ENCODE measurements at regions not wholly inside any gene's neighbourhood (a gene's known extent, or its start where the extent isn't known, plus 50 kb on each side); places are given as distances from the start of the nearest gene placed in this dataset.

DNA sequence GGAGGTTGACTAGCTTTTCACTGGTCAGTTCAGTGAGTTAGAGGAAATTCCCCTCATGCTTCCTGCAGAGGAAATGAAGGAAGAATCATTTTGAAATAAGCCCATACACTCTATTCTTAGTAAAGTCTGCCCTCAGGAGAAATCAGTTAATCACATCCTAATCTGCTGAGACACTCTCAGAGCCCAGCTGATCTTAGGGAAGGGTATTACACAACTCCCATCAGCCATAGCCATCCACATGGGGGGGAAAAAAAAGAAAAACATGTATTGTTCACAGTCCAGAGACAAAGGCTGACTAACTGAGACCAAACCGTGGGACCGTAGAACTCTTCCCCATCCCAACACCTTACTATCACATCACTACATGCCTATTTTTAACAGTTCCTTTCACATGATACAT, 722.3 kb downstream of the CDH8 start:
- intact Hi-C loops (cut with DNase I; ENCODE audit: low total_unique reads) = no loop called here
- 84 to 94% methylated on average over 2 of the region's 2 CpGs for WGBS, 2 donors
- H3K9me3 ChIP-seq = no peaks in the 10 kb centered on the region
- no peaks in the 10 kb centered on the region for H3K4me1 ChIP-seq
- DNase-seq = no peak
- TF ChIP-seq POLR2A (IDR thresholded peaks at IDR 0.05) = no peak
- TF ChIP-seq, protein P1, sequence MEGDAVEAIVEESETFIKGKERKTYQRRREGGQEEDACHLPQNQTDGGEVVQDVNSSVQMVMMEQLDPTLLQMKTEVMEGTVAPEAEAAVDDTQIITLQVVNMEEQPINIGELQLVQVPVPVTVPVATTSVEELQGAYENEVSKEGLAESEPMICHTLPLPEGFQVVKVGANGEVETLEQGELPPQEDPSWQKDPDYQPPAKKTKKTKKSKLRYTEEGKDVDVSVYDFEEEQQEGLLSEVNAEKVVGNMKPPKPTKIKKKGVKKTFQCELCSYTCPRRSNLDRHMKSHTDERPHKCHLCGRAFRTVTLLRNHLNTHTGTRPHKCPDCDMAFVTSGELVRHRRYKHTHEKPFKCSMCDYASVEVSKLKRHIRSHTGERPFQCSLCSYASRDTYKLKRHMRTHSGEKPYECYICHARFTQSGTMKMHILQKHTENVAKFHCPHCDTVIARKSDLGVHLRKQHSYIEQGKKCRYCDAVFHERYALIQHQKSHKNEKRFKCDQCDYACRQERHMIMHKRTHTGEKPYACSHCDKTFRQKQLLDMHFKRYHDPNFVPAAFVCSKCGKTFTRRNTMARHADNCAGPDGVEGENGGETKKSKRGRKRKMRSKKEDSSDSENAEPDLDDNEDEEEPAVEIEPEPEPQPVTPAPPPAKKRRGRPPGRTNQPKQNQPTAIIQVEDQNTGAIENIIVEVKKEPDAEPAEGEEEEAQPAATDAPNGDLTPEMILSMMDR (IDR thresholded peaks at IDR 0.05) = no peak
- H3K4me3 ChIP-seq = no peak overlapping the region
- no peaks in the 10 kb centered on the region for H3K36me3 ChIP-seq (ENCODE audit: low read depth, missing control alignments)
- H3K27me3 ChIP-seq = no peaks in the 10 kb centered on the region
- H3K27ac ChIP-seq = no peak overlapping the region

DNA sequence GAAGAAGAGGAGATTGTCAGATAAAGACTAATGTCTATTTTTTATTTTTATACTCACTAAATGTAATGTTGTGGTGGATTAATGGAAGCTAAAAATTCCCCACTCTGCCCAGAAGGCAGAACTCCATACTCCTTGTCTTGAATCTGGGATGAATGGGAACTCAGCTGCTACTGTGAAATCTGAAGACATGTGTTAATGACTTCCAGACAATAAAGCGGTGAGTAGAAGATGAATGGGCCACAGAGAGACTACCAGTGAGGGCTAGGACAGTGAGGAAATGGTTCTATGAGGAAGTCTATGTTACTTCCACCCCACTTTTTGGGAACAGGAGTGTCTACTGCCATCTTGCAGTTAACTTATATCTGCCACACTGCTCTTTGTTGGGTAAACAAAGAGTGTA, 726.9 kb downstream of the CDH8 start:
- no peaks in the 10 kb centered on the region for H3K27me3 ChIP-seq
- H3K36me3 ChIP-seq (ENCODE audit: low read depth, missing control alignments) = no peaks in the 10 kb centered on the region
- WGBS, 2 donors = 97 to 100% methylated on average over 1 of the region's 1 CpG
- no peak overlapping the region for H3K4me3 ChIP-seq
- H3K27ac ChIP-seq = no peak overlapping the region
- no peak for TF ChIP-seq POLR2A (IDR thresholded peaks at IDR 0.05)
- TF ChIP-seq, protein P1 (IDR thresholded peaks at IDR 0.05) = no peak
- H3K9me3 ChIP-seq = no peaks in the 10 kb centered on the region
- intact Hi-C loops (cut with DNase I; ENCODE audit: low total_unique reads) = no loop called here
- DNase-seq = no peak
- H3K4me1 ChIP-seq = no peaks in the 10 kb centered on the region

DNA sequence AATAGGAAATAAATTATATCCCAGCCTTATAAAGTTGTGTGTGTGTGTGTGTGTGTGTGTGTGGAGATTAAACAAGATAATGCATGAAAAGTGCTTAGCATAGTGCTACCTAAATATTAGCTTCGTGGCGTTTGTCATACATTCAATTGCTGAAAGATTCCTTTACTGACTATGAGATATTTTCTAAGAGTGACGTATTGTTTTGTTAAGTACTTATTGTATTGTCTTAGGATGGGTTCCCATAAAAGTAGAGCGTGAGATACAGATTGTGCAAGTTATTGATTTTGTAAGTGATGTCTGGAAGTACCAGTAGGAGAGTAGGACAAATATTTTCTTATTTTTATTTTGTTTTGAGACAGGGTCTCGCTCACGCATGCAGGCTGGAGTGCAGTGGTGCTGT, 730.0 kb downstream of the CDH8 start:
- intact Hi-C loops (cut with DNase I; ENCODE audit: low total_unique reads) = no loop called here

DNA sequence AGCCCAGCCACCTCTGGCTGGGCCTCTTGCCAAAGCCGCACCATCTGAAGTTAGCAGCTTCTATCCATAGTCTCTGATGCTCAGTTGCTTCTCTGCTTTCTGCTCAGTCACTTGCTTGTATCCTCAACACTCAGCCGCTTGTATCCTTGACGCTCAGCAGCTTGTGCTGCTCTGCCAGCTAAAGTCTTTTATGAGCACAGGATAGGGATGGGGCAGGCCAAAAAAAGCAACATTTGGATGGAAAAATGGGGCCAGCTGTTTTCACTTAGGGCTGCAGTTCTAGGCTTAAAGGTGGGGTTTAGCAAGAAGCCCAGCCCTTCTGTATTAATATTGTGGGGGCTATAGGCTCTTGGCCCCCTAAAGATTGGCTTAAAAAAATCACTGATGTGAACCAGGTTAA, 739.4 kb downstream of the CDH8 start:
- no peak for DNase-seq

More for the DNA sequence above, 730.0 kb downstream of the CDH8 start:
- Histone ChIP-seq H3K4me3 (no peak overlapping the region), H3K27me3 (no peaks in the 10 kb centered on the region), H3K9me3 (no peaks in the 10 kb centered on the region), H3K27ac (no peak overlapping the region), H3K36me3 (ENCODE audit: low read depth, missing control alignments) (no peaks in the 10 kb centered on the region), H3K4me1 (no peaks in the 10 kb centered on the region)
- 87 to 94% methylated on average over 6 of the region's 6 CpGs for WGBS, 2 donors
- TF ChIP-seq POLR2A (IDR thresholded peaks at IDR 0.05) = no peak
- TF ChIP-seq, protein P1 (IDR thresholded peaks at IDR 0.05) = no peak
- DNase-seq = no peak

DNA sequence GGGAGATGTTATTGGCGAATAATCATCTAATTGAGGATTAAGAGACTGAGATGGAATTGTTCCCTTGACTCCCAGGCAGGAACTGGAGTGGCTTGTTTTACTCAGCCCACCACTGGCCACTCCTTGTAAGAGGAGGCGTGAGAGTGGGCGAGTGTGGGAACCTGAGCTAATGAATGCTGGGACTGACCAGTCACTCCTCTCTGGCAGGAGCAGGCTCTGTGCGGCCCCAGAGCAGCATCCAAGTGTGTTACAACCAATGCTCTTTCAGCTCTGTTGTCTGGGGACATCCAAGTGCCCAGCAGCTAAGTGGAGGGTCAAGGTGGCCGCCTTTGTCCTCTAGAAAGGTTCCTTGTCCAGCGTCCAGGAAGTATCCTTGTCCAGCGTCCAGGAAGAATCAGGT, 739.9 kb downstream of the CDH8 start:
- no peak for DNase-seq
- Histone ChIP-seq H3K9me3 (no peaks in the 10 kb centered on the region), H3K27me3 (no peaks in the 10 kb centered on the region), H3K27ac (no peak overlapping the region), H3K4me3 (no peak overlapping the region), H3K4me1 (no peaks in the 10 kb centered on the region), H3K36me3 (ENCODE audit: low read depth, missing control alignments) (no peaks in the 10 kb centered on the region)
- WGBS, 2 donors = 58 to 68% methylated on average over 7 of the region's 7 CpGs
- no peak for TF ChIP-seq POLR2A (IDR thresholded peaks at IDR 0.05)
- TF ChIP-seq, protein P1 (IDR thresholded peaks at IDR 0.05) = no peak
- intact Hi-C loops (cut with DNase I; ENCODE audit: low total_unique reads) = no loop called here

More for the DNA sequence above, 739.4 kb downstream of the CDH8 start:
- intact Hi-C loops (cut with DNase I; ENCODE audit: low total_unique reads) = no loop called here
- Histone ChIP-seq H3K27me3 (no peaks in the 10 kb centered on the region), H3K4me3 (no peak overlapping the region), H3K27ac (no peak overlapping the region), H3K9me3 (no peaks in the 10 kb centered on the region), H3K36me3 (ENCODE audit: low read depth, missing control alignments) (no peaks in the 10 kb centered on the region), H3K4me1 (no peaks in the 10 kb centered on the region)
- TF ChIP-seq POLR2A (IDR thresholded peaks at IDR 0.05) = no peak
- TF ChIP-seq, protein P1 (IDR thresholded peaks at IDR 0.05) = no peak
- WGBS, 2 donors = 42 to 78% methylated on average over 3 of the region's 3 CpGs

Data from testis (tissue), 2 donors.